ENCODE measurements at regions not wholly inside any gene's neighbourhood (a gene's known extent, or its start where the extent isn't known, plus 50 kb on each side); places are given as distances from the start of the nearest gene placed in this dataset.

DNA sequence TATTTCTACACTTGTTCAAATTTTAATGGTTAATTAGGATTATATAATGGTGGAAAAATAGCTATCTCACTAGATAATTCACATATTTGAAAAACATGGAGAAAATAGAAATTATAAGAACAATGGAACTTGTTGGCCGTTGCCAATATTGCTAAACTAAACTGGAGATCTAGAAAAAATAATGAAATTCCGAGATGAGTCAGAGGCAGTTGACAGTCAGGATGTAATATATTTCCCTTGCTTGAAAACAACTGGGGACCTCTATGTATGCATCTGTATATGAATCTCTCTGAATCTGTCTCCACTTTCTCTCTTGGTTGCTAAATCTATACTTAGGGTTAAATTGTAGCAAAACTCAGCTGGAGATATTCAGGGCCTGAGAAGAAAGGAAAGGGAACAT, 1108.2 kb upstream of the GJE1 start:
- DNase-seq = no peak
- WGBS, 2 experiments (ENCODE audit: insufficient coverage in 1 of 2, insufficient read length in 1 of 2) = 87 to 89% methylated on average over 2 of the region's 2 CpGs
- Histone ChIP-seq H3K9ac (ENCODE audit: extremely low read depth, low read length, poor library complexity, severe bottlenecking) (no peak overlapping the region), H3K4me1 (ENCODE audit: control insufficient read depth, insufficient read depth, low read length) (no peaks in the 10 kb centered on the region), H3K9me3 (ENCODE audit: control insufficient read depth, low read length) (no peaks in the 10 kb centered on the region), H3K4me3 (ENCODE audit: low read length) (no peak overlapping the region), H3K36me3 (ENCODE audit: control insufficient read depth, insufficient read depth, low read length) (no peaks in the 10 kb centered on the region), H3K27me3 (ENCODE audit: control insufficient read depth, insufficient read depth, low read length, poor library complexity, severe bottlenecking) (no peaks in the 10 kb centered on the region), H3K27ac (ENCODE audit: low read depth, low read length) (no peak overlapping the region)
- H3K27me3 Mint-ChIP-seq (ENCODE audit: insufficient read depth) = no peaks in the 10 kb centered on the region
- H3K4me3 Mint-ChIP-seq = no peak overlapping the region
- H3K4me1 Mint-ChIP-seq = no peaks in the 10 kb centered on the region
- H3K36me3 Mint-ChIP-seq (ENCODE audit: low read depth) = no peaks in the 10 kb centered on the region
- H3K27ac Mint-ChIP-seq = no peak overlapping the region
- no peaks in the 10 kb centered on the region for H3K9me3 Mint-ChIP-seq
- TF ChIP-seq, protein P1, sequence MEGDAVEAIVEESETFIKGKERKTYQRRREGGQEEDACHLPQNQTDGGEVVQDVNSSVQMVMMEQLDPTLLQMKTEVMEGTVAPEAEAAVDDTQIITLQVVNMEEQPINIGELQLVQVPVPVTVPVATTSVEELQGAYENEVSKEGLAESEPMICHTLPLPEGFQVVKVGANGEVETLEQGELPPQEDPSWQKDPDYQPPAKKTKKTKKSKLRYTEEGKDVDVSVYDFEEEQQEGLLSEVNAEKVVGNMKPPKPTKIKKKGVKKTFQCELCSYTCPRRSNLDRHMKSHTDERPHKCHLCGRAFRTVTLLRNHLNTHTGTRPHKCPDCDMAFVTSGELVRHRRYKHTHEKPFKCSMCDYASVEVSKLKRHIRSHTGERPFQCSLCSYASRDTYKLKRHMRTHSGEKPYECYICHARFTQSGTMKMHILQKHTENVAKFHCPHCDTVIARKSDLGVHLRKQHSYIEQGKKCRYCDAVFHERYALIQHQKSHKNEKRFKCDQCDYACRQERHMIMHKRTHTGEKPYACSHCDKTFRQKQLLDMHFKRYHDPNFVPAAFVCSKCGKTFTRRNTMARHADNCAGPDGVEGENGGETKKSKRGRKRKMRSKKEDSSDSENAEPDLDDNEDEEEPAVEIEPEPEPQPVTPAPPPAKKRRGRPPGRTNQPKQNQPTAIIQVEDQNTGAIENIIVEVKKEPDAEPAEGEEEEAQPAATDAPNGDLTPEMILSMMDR (conservative IDR thresholded peaks at IDR 0.05) = no peak

DNA sequence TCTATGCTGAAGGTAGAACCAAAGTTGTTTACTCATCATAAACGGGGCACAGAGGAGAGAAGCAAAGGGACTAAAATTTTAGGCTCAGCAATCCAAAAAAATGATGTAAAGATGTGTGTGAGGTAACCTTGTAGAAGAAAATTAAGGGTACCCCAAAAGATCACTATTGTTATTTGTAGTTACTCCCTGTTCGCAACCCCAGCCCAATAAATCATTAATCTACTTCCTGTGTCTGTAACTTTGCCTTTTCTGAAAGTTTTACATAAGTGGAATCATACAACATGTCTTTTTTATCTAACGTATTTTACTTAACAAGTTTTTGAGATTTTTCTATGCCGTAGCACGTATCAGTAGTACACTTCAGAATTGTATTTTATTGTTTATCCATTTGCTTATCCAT, 1114.8 kb upstream of the GJE1 start:
- WGBS, 2 experiments (ENCODE audit: insufficient coverage in 1 of 2, insufficient read length in 1 of 2) = 87 to 94% methylated on average over 3 to 5 of the region's 5 CpGs
- H3K9me3 Mint-ChIP-seq = peaks cover 10% of the 10 kb centered on the region
- H3K4me3 Mint-ChIP-seq = no peak overlapping the region
- H3K27ac ChIP-seq (ENCODE audit: low read depth, low read length) = no peak overlapping the region
- no peaks in the 10 kb centered on the region for H3K4me1 ChIP-seq (ENCODE audit: control insufficient read depth, insufficient read depth, low read length)
- peaks cover 3% of the 10 kb centered on the region for H3K36me3 Mint-ChIP-seq (ENCODE audit: low read depth)
- no peaks in the 10 kb centered on the region for H3K36me3 ChIP-seq (ENCODE audit: control insufficient read depth, insufficient read depth, low read length)
- no peak for DNase-seq
- no peaks in the 10 kb centered on the region for H3K27me3 ChIP-seq (ENCODE audit: control insufficient read depth, insufficient read depth, low read length, poor library complexity, severe bottlenecking)
- no peak overlapping the region for H3K4me3 ChIP-seq (ENCODE audit: low read length)
- no peaks in the 10 kb centered on the region for H3K9me3 ChIP-seq (ENCODE audit: control insufficient read depth, low read length)
- peaks cover 12% of the 10 kb centered on the region for H3K4me1 Mint-ChIP-seq
- no peak overlapping the region for H3K27ac Mint-ChIP-seq
- TF ChIP-seq, protein P1 (conservative IDR thresholded peaks at IDR 0.05) = no peak
- H3K27me3 Mint-ChIP-seq (ENCODE audit: insufficient read depth) = no peaks in the 10 kb centered on the region
- H3K9ac ChIP-seq (ENCODE audit: extremely low read depth, low read length, poor library complexity, severe bottlenecking) = no peak overlapping the region

DNA sequence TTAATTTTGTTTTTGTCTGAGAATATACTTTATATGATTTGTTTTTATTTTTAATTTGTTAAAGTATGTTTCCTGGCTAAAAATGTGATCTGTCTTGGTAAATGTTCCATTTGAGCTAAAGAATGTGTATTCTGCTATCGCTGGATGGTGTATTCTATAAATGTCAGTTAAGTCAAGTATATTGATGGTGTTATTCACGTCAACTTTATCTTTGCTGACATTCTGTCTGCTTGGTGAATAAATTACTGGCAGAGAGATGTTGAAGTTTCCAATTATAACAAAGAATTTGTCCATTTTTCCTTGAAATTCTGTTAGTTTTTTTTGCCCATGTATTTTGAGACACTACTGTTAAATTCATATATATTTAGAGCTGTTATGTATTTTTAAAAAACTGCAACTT, 1131.8 kb upstream of the GJE1 start:
- no peaks in the 10 kb centered on the region for H3K9me3 Mint-ChIP-seq
- no peak overlapping the region for H3K27ac ChIP-seq (ENCODE audit: low read depth, low read length)
- 83 to 87% methylated on average over 1 to 2 of the region's 2 CpGs for WGBS, 2 experiments (ENCODE audit: insufficient coverage in 1 of 2, insufficient read length in 1 of 2)
- TF ChIP-seq, protein P1 (conservative IDR thresholded peaks at IDR 0.05) = no peak
- no peaks in the 10 kb centered on the region for H3K36me3 ChIP-seq (ENCODE audit: control insufficient read depth, insufficient read depth, low read length)
- H3K27ac Mint-ChIP-seq = no peak overlapping the region
- no peak overlapping the region for H3K4me3 Mint-ChIP-seq
- no peaks in the 10 kb centered on the region for H3K36me3 Mint-ChIP-seq (ENCODE audit: low read depth)
- H3K27me3 Mint-ChIP-seq (ENCODE audit: insufficient read depth) = no peaks in the 10 kb centered on the region
- DNase-seq = no peak
- no peaks in the 10 kb centered on the region for H3K9me3 ChIP-seq (ENCODE audit: control insufficient read depth, low read length)
- no peak overlapping the region for H3K4me3 ChIP-seq (ENCODE audit: low read length)
- no peak overlapping the region for H3K9ac ChIP-seq (ENCODE audit: extremely low read depth, low read length, poor library complexity, severe bottlenecking)
- H3K4me1 ChIP-seq (ENCODE audit: control insufficient read depth, insufficient read depth, low read length) = no peaks in the 10 kb centered on the region
- no peaks in the 10 kb centered on the region for H3K27me3 ChIP-seq (ENCODE audit: control insufficient read depth, insufficient read depth, low read length, poor library complexity, severe bottlenecking)
- no peaks in the 10 kb centered on the region for H3K4me1 Mint-ChIP-seq

All from endodermal cell (in vitro differentiated cells).